ENCODE measurements at regions not wholly inside any gene's neighbourhood (a gene's known extent, or its start where the extent isn't known, plus 50 kb on each side); places are given as distances from the start of the nearest gene placed in this dataset.

- 19% methylated on average over 13 of the region's 13 CpGs for WGBS
- no peaks in the 10 kb centered on the region for H3K4me1 ChIP-seq (ENCODE audit: control insufficient read depth in 4 of 4, insufficient read depth in 4 of 4, low read length in 3 of 4)
Measured at GRCh38 chr18:5057386-5058348, 139.4 kb downstream of the AKAIN1 start.

DNA sequence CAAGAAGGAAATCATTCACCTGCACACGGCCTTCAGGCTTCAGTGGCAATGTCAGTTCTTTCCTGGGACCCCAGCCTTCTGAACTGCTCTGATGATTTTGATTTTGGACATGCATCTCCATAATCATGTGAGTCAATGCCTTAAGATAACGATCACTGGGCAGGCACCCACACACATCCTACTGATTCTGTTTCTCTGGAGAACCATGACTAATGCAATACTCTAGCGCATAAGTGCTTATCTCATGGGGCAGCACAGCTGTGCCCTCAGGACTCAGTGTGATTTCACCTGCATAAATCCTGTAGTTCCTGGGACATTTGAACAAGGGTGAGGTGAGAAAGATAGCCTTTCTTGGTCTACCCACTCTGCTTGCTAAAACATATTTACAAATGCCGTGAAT lies 144.6 kb downstream of the AKAIN1 start:
- no peaks in the 10 kb centered on the region for H3K4me1 ChIP-seq (ENCODE audit: control insufficient read depth in 4 of 4, insufficient read depth in 4 of 4, low read length in 3 of 4)
- TF ChIP-seq JUND (IDR thresholded peaks at IDR 0.05) (no peak), YY1 (IDR thresholded peaks at IDR 0.05) (no peak)
- peaks cover 0 to 2% (median 0%) of the 10 kb centered on the region in 4 donors for H3K27me3 ChIP-seq (ENCODE audit: control insufficient read depth in 4 of 4, insufficient read depth in 4 of 4, low read length in 3 of 4)
- H3K9ac ChIP-seq (ENCODE audit: low read depth in 1 of 2, low read length in 2 of 2), result no peak overlapping the region
- no peak overlapping the region for H3K4me3 ChIP-seq (ENCODE audit: low read depth in 1 of 3, low read length in 3 of 3)
- no peaks in the 10 kb centered on the region for H3K36me3 ChIP-seq (ENCODE audit: control insufficient read depth in 4 of 4, insufficient read depth in 3 of 4, low read depth in 1 of 4, low read length in 3 of 4)
- 72% methylated on average over 4 of the region's 4 CpGs for WGBS
- H3K27ac ChIP-seq (ENCODE audit: low read depth in 1 of 2, low read length in 2 of 2), result no peak overlapping the region
- no peak for DNase-seq (ENCODE audit: low spot score)
- no peaks in the 10 kb centered on the region for H3K9me3 ChIP-seq (ENCODE audit: control insufficient read depth in 4 of 4, low read length in 3 of 4)

More at GRCh38 chr18:5057386-5058348, 139.4 kb downstream of the AKAIN1 start:
- no peaks in the 10 kb centered on the region for H3K27me3 ChIP-seq (ENCODE audit: control insufficient read depth in 4 of 4, insufficient read depth in 4 of 4, low read length in 3 of 4)
- DNase-seq (ENCODE audit: low spot score), result peak; percentile 46
- H3K27ac ChIP-seq (ENCODE audit: low read depth in 1 of 2, low read length in 2 of 2), result no peak overlapping the region
- no peak overlapping the region for H3K9ac ChIP-seq (ENCODE audit: low read depth in 1 of 2, low read length in 2 of 2)
- H3K36me3 ChIP-seq (ENCODE audit: control insufficient read depth in 4 of 4, insufficient read depth in 3 of 4, low read depth in 1 of 4, low read length in 3 of 4), result no peaks in the 10 kb centered on the region
- no peak overlapping the region for H3K4me3 ChIP-seq (ENCODE audit: low read depth in 1 of 3, low read length in 3 of 3)
- H3K9me3 ChIP-seq (ENCODE audit: control insufficient read depth in 4 of 4, low read length in 3 of 4), result no peaks in the 10 kb centered on the region
- TF ChIP-seq CTCF (IDR thresholded peaks at IDR 0.05; ENCODE audit: low read depth, low read length, missing input control) (peak; percentile 84), TAF1 (conservative IDR thresholded peaks at IDR 0.05) (no peak), HNF4A (conservative IDR thresholded peaks at IDR 0.05) (peak in 1 of 2 donors; percentile 30), RAD21 (IDR thresholded peaks at IDR 0.05) (peak; percentile 88 to 90)

- no peak overlapping the region for H3K4me3 ChIP-seq (ENCODE audit: low read depth in 1 of 3, low read length in 3 of 3)
- H3K9me3 ChIP-seq (ENCODE audit: control insufficient read depth in 4 of 4, low read length in 3 of 4), result no peaks in the 10 kb centered on the region
- H3K36me3 ChIP-seq (ENCODE audit: control insufficient read depth in 4 of 4, insufficient read depth in 3 of 4, low read depth in 1 of 4, low read length in 3 of 4), result no peaks in the 10 kb centered on the region
- no peak overlapping the region for H3K27ac ChIP-seq (ENCODE audit: low read depth in 1 of 2, low read length in 2 of 2)
- peaks cover 0 to 2% (median 0%) of the 10 kb centered on the region in 4 donors for H3K27me3 ChIP-seq (ENCODE audit: control insufficient read depth in 4 of 4, insufficient read depth in 4 of 4, low read length in 3 of 4)
- no peaks in the 10 kb centered on the region for H3K4me1 ChIP-seq (ENCODE audit: control insufficient read depth in 4 of 4, insufficient read depth in 4 of 4, low read length in 3 of 4)
- H3K9ac ChIP-seq (ENCODE audit: low read depth in 1 of 2, low read length in 2 of 2), result no peak overlapping the region
- TF ChIP-seq, protein P1, sequence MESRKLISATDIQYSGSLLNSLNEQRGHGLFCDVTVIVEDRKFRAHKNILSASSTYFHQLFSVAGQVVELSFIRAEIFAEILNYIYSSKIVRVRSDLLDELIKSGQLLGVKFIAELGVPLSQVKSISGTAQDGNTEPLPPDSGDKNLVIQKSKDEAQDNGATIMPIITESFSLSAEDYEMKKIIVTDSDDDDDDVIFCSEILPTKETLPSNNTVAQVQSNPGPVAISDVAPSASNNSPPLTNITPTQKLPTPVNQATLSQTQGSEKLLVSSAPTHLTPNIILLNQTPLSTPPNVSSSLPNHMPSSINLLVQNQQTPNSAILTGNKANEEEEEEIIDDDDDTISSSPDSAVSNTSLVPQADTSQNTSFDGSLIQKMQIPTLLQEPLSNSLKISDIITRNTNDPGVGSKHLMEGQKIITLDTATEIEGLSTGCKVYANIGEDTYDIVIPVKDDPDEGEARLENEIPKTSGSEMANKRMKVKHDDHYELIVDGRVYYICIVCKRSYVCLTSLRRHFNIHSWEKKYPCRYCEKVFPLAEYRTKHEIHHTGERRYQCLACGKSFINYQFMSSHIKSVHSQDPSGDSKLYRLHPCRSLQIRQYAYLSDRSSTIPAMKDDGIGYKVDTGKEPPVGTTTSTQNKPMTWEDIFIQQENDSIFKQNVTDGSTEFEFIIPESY (IDR thresholded peaks at IDR 0.05), result no peak
- no peak for TF ChIP-seq TAF1 (conservative IDR thresholded peaks at IDR 0.05)
- no peak for TF ChIP-seq SP1 (IDR thresholded peaks at IDR 0.05)
- TF ChIP-seq ATF3 (IDR thresholded peaks at IDR 0.05), result no peak
- no peak for TF ChIP-seq RAD21 (IDR thresholded peaks at IDR 0.05)
- TF ChIP-seq FOXA2 (IDR thresholded peaks at IDR 0.05), result no peak
- TF ChIP-seq GABPA (IDR thresholded peaks at IDR 0.05 in 1 of 2, conservative IDR thresholded peaks at IDR 0.05 in 1 of 2), result no peak
- no peak for TF ChIP-seq HNF4G (IDR thresholded peaks at IDR 0.05)
- TF ChIP-seq CTCF (IDR thresholded peaks at IDR 0.05; ENCODE audit: low read depth, low read length, missing input control), result no peak
- no peak for DNase-seq (ENCODE audit: low spot score)
- WGBS, result 75% methylated on average over 2 of the region's 2 CpGs
Measured at GRCh38 chr18:5051207-5051606, 145.8 kb downstream of the AKAIN1 start.

Measured in liver (tissue), 8 donors.